CD4-positive, alpha-beta T cell treated with Interleukin-6 for 4 hours (primary cell): ENCODE measurements at regions not wholly inside any gene's neighbourhood (a gene's known extent, or its start where the extent isn't known, plus 50 kb on each side); places are given as distances from the start of the nearest gene placed in this dataset.

Source experiments
- DNase-seq: peaks from one replicate; pipeline ENCODE4 v3.0.0-alpha.2; 2020; ENCODE audit warnings: mixed read lengths

DNA sequence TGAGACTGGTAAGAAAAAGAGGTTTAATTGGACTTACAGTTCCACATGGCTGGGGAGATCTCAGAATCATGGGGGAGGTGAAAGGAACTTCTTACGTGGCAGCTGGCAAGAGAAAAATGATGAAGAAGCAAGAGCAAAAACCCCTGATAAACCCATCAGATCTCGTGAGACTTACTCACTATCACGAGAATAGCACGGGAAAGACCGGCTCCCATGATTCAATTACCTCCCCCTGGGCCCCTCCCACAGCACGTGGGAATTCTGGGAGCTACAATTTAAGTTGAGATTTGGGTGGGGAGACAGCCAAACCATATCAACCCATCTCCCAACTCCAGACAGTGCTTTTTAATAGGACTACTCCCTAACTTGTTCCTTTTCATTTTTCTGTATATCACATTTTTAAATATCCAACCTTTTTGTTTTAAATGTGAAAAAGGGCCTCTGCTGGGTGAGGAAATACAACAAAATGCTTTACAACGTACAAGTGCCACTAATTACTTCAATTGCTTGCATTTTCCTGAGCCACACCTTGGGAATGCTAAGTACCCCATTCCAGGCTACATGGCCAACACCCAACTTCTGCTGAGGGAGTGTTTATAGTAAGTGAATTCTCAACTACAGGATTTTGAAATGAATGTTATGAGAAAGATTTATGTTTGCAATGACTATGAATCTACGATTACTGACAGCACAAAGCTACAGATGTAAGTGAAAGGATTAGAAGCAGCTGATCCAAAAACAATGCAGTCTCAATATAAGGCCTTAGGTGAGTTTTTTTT lies 294.1 kb upstream of the CD180 start:
- DNase-seq, result no peak

DNA sequence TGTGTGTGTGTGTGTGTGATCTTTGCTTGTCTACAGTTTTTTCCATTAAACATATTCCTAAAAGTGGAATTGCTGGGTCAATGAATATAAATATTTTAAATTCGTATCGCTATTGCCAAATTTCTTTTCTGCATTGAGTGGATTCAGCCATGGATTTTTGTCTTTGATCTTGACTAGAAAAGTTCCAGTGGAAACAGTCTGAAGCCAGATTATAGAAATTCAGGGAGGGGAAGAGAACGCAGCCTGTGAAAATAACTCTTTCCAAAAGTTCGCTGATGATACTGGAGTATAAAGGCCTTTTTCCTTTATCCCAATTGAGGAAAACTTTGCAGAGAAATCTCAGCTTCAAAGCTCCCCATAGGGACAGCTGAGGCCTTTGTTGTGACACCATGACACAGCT lies 292.3 kb upstream of the CD180 start:
- no peak for DNase-seq

DNA sequence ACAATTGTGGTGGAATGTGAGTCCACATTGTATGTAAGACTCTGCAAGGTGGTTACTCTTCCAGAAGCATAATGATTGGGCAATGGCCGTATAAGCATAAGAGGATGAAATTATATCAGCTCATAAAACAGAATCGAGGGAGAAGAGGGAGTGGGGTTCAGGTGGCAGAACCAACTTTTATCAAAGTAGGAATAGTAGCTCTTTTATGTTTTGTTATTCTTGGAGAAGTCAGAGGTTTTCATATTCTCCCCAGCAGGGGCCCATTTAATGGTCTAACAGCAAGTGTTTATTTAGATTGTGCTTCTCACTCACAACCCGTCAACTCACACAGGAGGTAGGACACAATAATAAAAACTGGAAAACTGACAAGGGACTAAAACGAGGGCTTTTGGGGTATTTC lies 291.3 kb upstream of the CD180 start:
- DNase-seq, result no peak

- DNase-seq, result no peak
Observed at GRCh38 chr5:67483453-67484030, 286.9 kb upstream of the CD180 start.

GRCh38 chr5:67481362-67481761 lies 284.8 kb upstream of the CD180 start:
- no peak for DNase-seq

GRCh38 chr5:67478337-67478736 lies 281.7 kb upstream of the CD180 start:
- no peak for DNase-seq

DNA sequence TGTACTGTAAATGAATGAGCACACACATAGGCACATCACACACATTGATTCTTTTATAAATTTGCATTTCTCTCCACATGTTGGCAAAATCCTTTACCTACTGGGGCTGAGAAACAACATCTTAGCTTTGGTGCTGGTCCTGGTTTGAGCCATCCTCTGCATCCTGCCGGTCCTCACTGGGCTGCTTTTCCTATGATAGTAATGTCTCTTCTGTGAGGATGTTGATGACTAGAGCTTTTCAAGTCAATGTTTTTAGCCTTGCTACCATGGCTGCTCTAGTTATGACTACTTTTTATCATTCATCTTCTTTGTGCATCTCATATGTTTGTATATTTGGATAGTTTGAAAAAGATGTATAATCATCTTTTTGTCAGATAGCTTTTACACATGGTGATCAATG lies 280.4 kb upstream of the CD180 start:
- DNase-seq, result no peak

DNA sequence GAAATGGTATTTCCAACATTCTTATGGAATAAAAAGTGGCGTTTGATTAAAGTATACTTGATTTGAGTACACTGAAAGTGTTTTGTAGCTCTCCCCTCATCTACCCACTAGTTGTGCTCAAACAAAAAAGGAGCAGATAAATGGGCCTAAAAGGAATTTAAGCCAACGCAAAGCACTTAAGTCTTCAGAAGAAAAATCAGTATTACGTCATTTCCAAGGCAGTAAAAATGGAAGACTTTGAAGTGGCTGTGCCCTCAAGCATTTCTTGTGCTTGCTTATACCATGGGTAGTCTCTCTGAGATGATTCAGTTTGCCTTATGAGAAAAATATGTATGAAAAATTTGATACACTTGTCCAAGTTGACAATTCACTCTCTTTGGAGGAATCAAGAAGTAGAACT lies 279.9 kb upstream of the CD180 start:
- no peak for DNase-seq

DNA sequence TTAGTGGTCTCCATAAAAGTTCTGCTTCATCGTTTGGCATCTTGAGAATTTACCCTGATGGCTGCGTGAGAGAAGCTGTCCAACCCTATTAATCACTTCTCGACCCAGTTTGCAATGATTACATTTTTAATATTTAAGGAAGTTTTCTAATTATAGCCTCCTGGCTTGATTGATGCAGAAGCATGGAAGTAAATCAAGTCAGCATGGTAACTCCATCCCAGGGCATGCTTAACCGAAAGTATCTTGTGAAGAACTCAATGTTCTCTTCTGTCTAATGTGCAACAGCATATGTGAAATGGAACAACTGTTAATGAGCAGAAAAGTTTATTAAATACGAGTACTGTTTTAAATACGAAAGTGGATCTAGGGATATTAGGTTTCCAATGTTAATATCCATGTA lies 278.9 kb upstream of the CD180 start:
- no peak for DNase-seq

DNA sequence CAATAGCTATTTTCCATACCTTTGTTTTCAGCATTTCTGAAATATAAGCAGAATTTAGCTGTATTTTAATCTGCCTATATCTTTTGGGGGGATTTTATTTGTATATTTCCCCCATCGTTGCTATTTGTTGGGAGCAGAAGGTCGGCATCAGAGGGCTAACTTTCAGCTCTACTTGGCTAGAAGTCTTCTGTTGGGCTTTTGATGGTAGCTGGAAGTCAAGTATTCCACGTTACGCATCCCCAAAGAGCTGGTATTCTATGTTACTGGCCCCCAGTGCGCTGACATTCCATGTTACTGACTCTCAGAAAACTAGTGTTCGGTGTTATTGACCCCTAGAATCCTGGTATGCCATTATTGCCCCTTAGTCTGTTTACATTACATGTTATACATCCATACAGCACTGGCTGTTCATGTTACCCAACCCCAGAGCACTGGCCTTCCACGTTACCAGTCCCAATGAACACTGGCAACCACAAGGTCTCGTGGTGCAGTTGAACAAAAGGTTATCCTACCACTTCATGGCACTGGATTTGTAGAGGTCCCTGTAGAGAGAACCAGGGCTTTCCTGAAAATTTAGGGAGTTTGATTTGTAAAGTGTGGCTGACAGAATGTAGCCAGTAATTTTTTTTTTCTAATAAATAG lies 278.1 kb upstream of the CD180 start:
- DNase-seq, result no peak

DNA sequence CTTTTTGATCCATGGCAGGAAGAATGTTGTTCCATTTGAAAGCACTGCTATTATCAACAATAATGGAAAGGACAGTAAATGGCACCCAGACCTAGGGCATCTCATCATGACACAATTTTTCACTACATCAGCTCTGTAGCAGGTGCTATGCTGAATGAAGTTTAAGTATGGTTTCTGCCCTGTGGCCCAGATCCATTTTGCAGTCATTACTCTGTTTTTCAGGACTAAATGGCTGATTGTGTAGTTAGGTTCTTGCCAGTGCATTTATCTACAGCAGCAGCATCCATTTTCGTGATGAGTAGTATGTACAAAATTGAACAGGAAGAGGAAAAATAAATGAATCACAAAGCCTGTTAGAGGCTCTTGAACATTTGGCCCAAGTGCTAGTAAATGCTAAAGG lies 270.5 kb upstream of the CD180 start:
- no peak for DNase-seq

DNA sequence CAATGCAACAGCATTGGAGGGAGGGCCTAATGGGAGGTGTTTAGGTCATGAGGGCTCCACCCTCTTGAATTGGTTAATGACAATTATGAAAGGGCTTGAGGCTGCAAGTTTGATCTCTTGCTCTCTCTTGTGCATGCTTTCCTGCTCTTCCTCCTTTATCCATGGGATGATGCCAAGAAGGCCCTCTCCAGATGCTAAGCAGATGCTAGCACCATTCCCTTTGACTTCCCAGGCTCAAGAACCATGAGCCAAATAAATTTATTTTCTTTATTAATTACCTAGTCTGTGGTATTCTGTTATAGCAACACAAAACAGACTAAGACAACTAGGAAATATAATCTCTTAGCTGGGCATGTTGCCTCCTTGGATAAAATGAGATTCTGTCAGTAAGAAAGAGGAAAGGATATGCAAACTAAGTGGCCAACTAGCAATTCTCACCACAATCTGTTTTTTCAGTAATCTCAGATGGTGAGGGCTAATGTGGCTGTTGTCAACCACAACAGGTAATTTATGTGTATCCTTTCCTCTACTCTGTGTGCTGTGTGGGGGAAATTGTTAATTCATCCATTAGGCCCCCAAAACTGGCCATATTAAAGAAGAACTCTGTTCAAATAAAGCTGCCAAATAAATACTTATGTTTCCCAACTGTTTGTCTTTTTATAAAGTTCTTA lies 269.1 kb upstream of the CD180 start:
- no peak for DNase-seq

DNA sequence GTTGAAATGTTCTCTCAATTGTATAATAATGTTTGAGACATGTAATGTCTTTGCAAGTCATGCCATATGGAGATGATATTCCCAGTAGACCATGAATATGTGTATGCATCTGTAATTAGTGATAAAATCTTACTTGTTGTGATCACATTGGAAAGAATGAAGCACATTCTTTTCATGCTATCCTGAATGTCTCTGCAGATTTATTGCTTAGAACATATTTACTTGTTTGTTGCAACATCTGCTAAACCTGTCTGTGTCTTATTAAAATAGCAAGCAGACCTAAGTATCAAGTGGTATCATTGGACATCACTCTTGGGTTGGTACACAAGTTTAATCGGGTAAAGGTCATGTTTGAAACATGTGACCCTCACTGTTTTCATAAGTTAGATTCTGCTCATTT lies 265.5 kb upstream of the CD180 start:
- no peak for DNase-seq

DNA sequence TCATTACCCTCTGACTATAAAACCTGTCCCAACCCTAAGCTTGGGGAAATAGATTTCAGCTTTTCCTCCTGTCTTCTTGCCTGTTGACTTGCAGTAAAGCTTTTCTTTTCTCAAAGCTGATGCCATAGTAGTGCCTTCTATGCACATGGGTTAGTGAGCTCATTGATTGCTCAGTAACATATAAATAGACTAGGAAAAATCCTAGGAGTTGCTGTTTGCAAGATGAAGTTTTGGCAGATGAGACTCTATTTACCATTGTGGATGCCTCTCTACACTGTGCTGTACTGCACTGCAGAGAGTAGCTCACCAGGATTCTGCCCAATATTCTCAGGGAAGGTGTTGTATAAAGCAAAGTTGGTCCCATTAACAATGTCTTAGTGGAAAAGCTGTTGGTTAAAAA lies 262.7 kb upstream of the CD180 start:
- no peak for DNase-seq

DNA sequence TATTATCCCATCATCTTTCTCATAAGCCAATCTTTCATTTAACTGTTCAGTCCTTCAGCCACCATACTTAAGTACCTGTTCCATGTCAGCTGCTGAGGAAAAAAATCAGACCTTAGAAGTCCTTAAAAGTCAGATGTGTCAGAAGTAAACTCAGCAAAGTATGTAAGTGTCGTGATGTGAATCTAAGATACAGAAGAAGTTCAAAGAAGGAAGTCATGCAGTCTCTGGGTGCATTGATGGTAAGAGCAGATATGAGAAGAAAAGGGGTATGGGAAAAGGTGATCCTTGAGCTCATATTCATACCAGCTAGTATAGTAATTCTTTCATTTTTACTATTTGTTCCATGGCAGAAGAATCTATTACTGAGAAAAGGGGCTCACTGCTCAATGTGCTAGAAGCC lies 259.4 kb upstream of the CD180 start:
- no peak for DNase-seq

- no peak for DNase-seq
Observed at GRCh38 chr5:67454957-67455561, 258.5 kb upstream of the CD180 start.

- DNase-seq, result no peak
Observed at GRCh38 chr5:67453111-67453905, 256.7 kb upstream of the CD180 start.

- DNase-seq, result no peak
Observed at GRCh38 chr5:67451640-67452279, 255.2 kb upstream of the CD180 start.

- no peak for DNase-seq
Observed at GRCh38 chr5:67447732-67448131, 251.1 kb upstream of the CD180 start.

GRCh38 chr5:67437905-67438845 lies 241.6 kb upstream of the CD180 start:
- DNase-seq, result no peak

DNA sequence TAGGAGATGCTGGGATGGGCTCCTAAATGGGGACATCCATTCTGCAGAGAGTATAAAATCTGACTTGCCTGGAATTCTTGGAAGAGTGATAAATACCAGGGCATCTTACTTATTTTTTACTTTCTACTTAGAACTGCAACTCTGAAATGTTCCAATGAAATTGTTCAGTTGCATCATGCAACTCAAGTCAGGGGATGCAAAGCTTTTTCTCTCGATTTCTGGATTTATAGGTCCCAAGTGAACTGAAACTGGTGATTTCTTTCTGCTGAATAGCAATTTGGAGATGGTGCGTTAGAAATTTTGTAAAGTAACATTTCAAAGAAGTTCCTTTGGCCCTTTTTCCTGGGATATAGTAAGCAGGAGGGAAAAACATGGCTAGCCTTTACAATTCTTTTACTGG lies 238.4 kb upstream of the CD180 start:
- no peak for DNase-seq
